Suprapubic skin (tissue), 4 donors: ENCODE measurements at regions not wholly inside any gene's neighbourhood (a gene's known extent, or its start where the extent isn't known, plus 50 kb on each side); places are given as distances from the start of the nearest gene placed in this dataset.

Source experiments
- DNase-seq, 2 donors: peaks; one replicate each; pipeline ENCODE4 v3.0.0-alpha.2; 2019; ENCODE audit warnings: low spot score in 2 of 2
- H3K27ac ChIP-seq: fragments of 200-600 bp; sonication (generic); one replicate; pipeline ENCODE4 v1.5.1; 2019
- H3K27me3 ChIP-seq: fragments of 200-600 bp; sonication (generic); one replicate; pipeline ENCODE4 v1.5.1; 2019
- H3K36me3 ChIP-seq: fragments of 200-600 bp; sonication (generic); one replicate; pipeline ENCODE4 v1.5.1; 2019
- H3K4me1 ChIP-seq: fragments of 200-600 bp; sonication (generic); one replicate; pipeline ENCODE4 v1.5.1; 2019
- H3K4me3 ChIP-seq: fragments of 200-600 bp; sonication (generic); one replicate; pipeline ENCODE4 v1.5.1; 2019; ENCODE audit warnings: mild to moderate bottlenecking
- H3K9me3 ChIP-seq: fragments of 200-600 bp; sonication (generic); one replicate; pipeline ENCODE4 v1.5.1; 2019
- CTCF ChIP-seq, 2 donors: fragments of 200-600 bp in 1 of 2; fragments of 450-650 bp in 1 of 2; sonication (generic) in 1 of 2; IDR thresholded peaks; one replicate each; pipeline ENCODE4 v1.5.1; 2016 to 2019; ENCODE audit warnings: antibody characterized with exemption in 2 of 2, mild to moderate bottlenecking in 1 of 2, moderate library complexity in 1 of 2
- EP300 ChIP-seq: sonication (generic); formaldehyde crosslinking; IDR thresholded peaks from one replicate; pipeline ENCODE4 v1.6.1; 2017; ENCODE audit warnings: antibody characterized with exemption
- POLR2A ChIP-seq, 2 donors: fragments of 450-650 bp; IDR thresholded peaks; one replicate each; pipeline ENCODE4 v1.6.1; 2017; ENCODE audit warnings: antibody characterized with exemption in 2 of 2, mild to moderate bottlenecking in 2 of 2, moderate library complexity in 2 of 2
- POLR2AphosphoS5 ChIP-seq, 3 donors: sonication (generic); formaldehyde crosslinking; IDR thresholded peaks; one replicate each; pipeline ENCODE4 v1.6.1; 2017; ENCODE audit warnings: antibody characterized with exemption in 3 of 3
- WGBS: methylation state at CpG from one replicate; pipeline ENCODE4 v1.1.5; 2018; 5-methylcytosine and 5-hydroxymethylcytosine counted together

- Histone ChIP-seq H3K36me3 (no peaks in the 10 kb centered on the region), H3K4me3 (no peak overlapping the region), H3K9me3 (no peaks in the 10 kb centered on the region), H3K27ac (no peak overlapping the region), H3K27me3 (peaks cover 3% of the 10 kb centered on the region), H3K4me1 (peaks cover 15% of the 10 kb centered on the region)
- TF ChIP-seq CTCF (IDR thresholded peaks at IDR 0.05) (no peak), EP300 (no peak), POLR2A (IDR thresholded peaks at IDR 0.05) (no peak), POLR2AphosphoS5 (IDR thresholded peaks at IDR 0.05) (no peak)
- DNase-seq: no peak
- 78% methylated on average over 7 of the region's 7 CpGs for WGBS
Measured at GRCh38 chr3:14286887-14287500, 108.4 kb downstream of the LSM3 start.

DNA sequence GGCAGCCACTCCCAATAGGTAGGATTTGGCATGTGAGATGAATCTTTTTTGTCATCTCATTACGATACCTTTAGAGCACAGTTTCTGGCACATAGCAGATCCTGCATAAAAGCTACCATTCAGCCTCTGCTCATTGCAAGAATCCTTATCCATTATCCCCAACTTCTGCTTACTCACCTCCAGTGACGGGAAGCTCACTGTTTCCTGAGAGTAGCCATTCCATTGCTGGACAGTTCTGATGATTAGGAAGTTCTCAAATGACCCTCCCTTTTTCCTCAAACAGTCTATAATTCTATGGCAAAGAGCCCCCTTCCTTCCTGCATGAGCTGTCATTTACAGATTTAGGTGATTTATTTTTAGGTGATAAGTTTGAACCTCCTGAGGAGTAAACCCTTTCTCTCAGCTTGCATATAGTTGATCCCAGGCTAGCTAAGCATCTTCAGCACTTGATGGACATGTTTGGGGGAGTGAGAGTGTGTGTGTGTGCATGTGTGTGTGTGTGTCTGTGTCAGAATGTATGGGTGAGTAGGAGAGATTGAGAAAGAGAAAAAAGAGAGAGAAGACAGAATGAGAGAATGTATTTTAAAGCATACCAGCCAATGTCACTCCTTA, 109.7 kb downstream of the LSM3 start:
- WGBS: 83% methylated on average over 2 of the region's 2 CpGs
- peaks cover 15% of the 10 kb centered on the region for H3K4me1 ChIP-seq
- H3K27me3 ChIP-seq: peaks cover 1% of the 10 kb centered on the region
- DNase-seq: no peak
- no peak overlapping the region for H3K4me3 ChIP-seq
- no peaks in the 10 kb centered on the region for H3K9me3 ChIP-seq
- no peak overlapping the region for H3K27ac ChIP-seq
- TF ChIP-seq POLR2A (IDR thresholded peaks at IDR 0.05): no peak
- no peaks in the 10 kb centered on the region for H3K36me3 ChIP-seq

GRCh38 chr3:14288833-14289451, 110.3 kb downstream of the LSM3 start:
- 81% methylated on average over 5 of the region's 5 CpGs for WGBS
- Histone ChIP-seq H3K36me3 (no peaks in the 10 kb centered on the region), H3K27me3 (no peaks in the 10 kb centered on the region), H3K27ac (no peak overlapping the region), H3K9me3 (no peaks in the 10 kb centered on the region), H3K4me1 (peaks cover 14% of the 10 kb centered on the region), H3K4me3 (no peak overlapping the region)
- no peak for DNase-seq
- TF ChIP-seq EP300: no peak
- TF ChIP-seq POLR2AphosphoS5 (IDR thresholded peaks at IDR 0.05): no peak
- TF ChIP-seq CTCF (IDR thresholded peaks at IDR 0.05): no peak
- TF ChIP-seq POLR2A (IDR thresholded peaks at IDR 0.05): no peak

DNA sequence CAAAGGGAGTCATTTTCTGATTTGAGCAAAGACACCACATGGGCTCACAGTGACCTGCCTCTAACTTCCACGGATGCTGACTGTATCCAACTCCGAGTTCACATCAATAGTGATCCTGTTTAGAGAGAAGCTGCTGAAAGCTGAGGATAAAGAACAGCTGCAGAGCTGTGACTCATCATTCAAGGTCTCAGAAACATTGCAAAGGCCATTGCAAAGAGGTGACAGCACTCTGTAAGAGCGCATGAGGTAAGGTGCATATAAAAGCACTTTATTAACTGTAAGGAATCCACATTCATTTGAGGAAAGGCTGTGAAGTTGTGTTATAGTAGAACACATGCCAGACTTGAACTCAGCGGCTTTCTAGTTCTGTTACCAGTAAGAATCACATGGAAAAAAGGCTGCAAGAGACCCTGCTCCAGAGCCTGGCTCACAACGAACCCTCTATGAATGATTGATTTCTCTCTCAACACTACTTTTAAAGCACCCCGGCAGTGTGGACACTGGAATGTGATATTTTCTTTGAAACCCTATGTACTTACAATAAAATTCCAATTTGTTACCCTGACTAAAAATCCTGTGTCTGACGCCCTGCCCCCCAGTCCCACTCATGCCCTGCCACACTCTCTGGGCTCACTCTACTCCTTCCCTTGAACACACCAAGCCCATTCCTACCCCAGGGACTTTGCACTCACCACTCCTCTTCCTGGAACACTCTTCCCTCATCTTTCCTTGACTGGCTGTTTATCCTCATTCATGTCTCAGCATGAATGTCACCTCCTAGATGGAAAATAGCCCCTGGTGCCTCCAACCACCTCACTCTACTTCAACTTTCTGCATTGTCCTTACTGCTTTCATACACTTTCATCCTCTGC, 111.2 kb downstream of the LSM3 start:
- Histone ChIP-seq H3K36me3 (no peaks in the 10 kb centered on the region), H3K27me3 (no peaks in the 10 kb centered on the region), H3K4me1 (peaks cover 10% of the 10 kb centered on the region), H3K4me3 (no peak overlapping the region), H3K9me3 (no peaks in the 10 kb centered on the region), H3K27ac (peak overlapping the region; percentile 4)
- no peak for DNase-seq
- TF ChIP-seq EP300 (no peak), POLR2A (IDR thresholded peaks at IDR 0.05) (no peak), CTCF (IDR thresholded peaks at IDR 0.05) (no peak), POLR2AphosphoS5 (IDR thresholded peaks at IDR 0.05) (no peak)
- 62% methylated on average over 7 of the region's 7 CpGs for WGBS

DNA sequence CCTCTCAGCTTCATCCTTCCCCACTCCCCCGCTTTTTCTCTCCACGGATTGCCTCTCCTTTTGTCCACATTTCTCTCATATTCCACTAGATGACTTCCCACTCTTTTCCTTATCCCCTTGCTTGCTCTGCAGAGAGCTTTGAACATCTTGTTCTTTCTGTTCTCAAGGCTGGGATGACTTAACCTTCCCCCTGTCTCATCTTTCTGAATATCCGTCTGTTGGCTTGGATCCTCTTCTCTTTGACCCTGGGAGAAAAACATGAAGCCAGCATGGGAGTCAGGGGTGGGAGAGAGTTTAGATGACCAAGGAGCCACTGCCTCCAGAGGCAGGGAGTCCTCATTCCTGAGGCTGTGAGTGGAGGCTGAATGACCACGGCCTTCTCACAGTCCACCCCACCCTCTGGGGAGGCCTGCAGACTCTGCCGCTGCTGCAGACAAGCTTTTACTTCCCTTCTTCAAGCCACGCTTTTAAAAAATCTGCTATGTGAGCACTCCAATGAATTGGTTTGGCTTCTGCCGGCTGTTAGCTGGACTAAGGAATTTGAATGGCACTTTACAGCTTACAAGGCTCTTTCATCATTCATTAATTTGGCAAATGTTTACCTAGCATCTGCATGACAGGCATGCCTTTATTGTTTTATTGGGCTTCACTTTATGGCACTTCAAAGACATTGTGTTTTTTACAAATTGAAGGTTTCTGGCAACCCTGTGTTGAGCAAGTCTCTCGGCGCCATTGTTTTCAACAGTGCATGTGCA, 111.6 kb upstream of the SLC6A6 start:
- Histone ChIP-seq H3K4me1 (peaks cover 10% of the 10 kb centered on the region), H3K9me3 (no peaks in the 10 kb centered on the region), H3K36me3 (no peaks in the 10 kb centered on the region), H3K27ac (peak overlapping the region; percentile 4), H3K4me3 (no peak overlapping the region), H3K27me3 (no peaks in the 10 kb centered on the region)
- DNase-seq: no peak
- TF ChIP-seq POLR2AphosphoS5 (IDR thresholded peaks at IDR 0.05) (no peak), CTCF (IDR thresholded peaks at IDR 0.05) (no peak), POLR2A (IDR thresholded peaks at IDR 0.05) (no peak), EP300 (no peak)
- WGBS: 55% methylated on average over 9 of the region's 9 CpGs
